H1 (cell line): ENCODE measurements at regions not wholly inside any gene's neighbourhood (a gene's known extent, or its start where the extent isn't known, plus 50 kb on each side); places are given as distances from the start of the nearest gene placed in this dataset.

Source experiments
- CBX8 ChIP-seq: fragments of 300-800, 300-1000 bp; sonication (generic); IDR thresholded peaks from 2 replicates; pipeline ENCODE4 v1.7.1; 2016; ENCODE audit warnings: low read depth, low read length, borderline replicate concordance

GRCh38 chr5:128870373-128870772, 94.9 kb upstream of the SLC27A6 start (continued):
- no peak for TF ChIP-seq CBX8
